H1 (cell line): ENCODE measurements at regions not wholly inside any gene's neighbourhood (a gene's known extent, or its start where the extent isn't known, plus 50 kb on each side); places are given as distances from the start of the nearest gene placed in this dataset.

Experiments used
- CTCF ChIA-PET: fragments of 300-600 bp; sonication (Branson Sonifier 250); formaldehyde crosslinking; loops from one replicate; lab custom pipeline; 2021; ENCODE audit not compliant: partially characterized antibody; lab: Charles Lee
- POLR2A ChIA-PET: fragments of 300-600 bp; sonication (Branson Sonifier 250); formaldehyde crosslinking; loops from one replicate; lab custom pipeline; 2021; ENCODE audit warnings: inconsistent platforms; ENCODE audit not compliant: partially characterized antibody; lab: Charles Lee
- DNase-seq, 2 experiments: peaks; one replicate each; pipeline versions ENCODE4 v3.0.0 to v3.0.0-alpha.2; 2010 to 2022; ENCODE audit warnings: low spot score in 2 of 2, low read depth in 1 of 2, mixed read lengths in 1 of 2
- FAIRE-seq: peaks from 2 replicates; lab custom pipeline; 2011; peaks lifted over from hg19 to GRCh38; lab: Jason Lieb, UNC
- H2AFZ ChIP-seq: 2 replicates; pipeline ENCODE4 v1.8.1; 2012; ENCODE audit warnings: low read length, inconsistent platforms
- H2AK5ac ChIP-seq: 2 replicates; pipeline ENCODE4 v1.6.1; 2013; ENCODE audit warnings: low read depth, low read length
- H2BK120ac ChIP-seq: replicated peaks from 2 replicates; pipeline ENCODE3; 2013; ENCODE audit warnings: low read depth, low read length, inconsistent platforms
- H2BK12ac ChIP-seq: 2 replicates; pipeline ENCODE4 v1.6.1; 2013; ENCODE audit warnings: low read depth, low read length
- H2BK15ac ChIP-seq: 2 replicates; pipeline ENCODE4 v1.6.1; 2013; ENCODE audit warnings: low read length
- H2BK20ac ChIP-seq: 2 replicates; pipeline ENCODE4 v1.6.1; 2013; ENCODE audit warnings: low read length
- H2BK5ac ChIP-seq: 2 replicates; pipeline ENCODE4 v1.6.1; 2013; ENCODE audit warnings: low read depth, low read length
- H3K14ac ChIP-seq: 2 replicates; pipeline ENCODE4 v1.6.1; 2013; ENCODE audit warnings: inconsistent platforms; ENCODE audit not compliant: insufficient read length
- H3K18ac ChIP-seq: 2 replicates; pipeline ENCODE4 v1.6.1; 2013; ENCODE audit warnings: low read length; ENCODE audit errors: extremely low read depth
- H3K23ac ChIP-seq: 2 replicates; pipeline ENCODE4 v1.6.1; 2013; ENCODE audit warnings: inconsistent platforms; ENCODE audit not compliant: insufficient read length
- H3K23me2 ChIP-seq: 2 replicates; pipeline ENCODE4 v1.6.1; 2013; ENCODE audit warnings: low read depth, low read length
- H3K27ac ChIP-seq: 2 replicates; pipeline ENCODE4 v1.6.1; 2011; ENCODE audit warnings: low read depth, low read length, inconsistent platforms
- H3K27me3 ChIP-seq, 4 experiments: replicated peaks in 1 of 4; 1 replicate in 1 of 4; 2 replicates in 3 of 4; pipeline versions ENCODE4 v1.6.1 to v1.8.1; 2011 to 2013; ENCODE audit warnings: low read length in 3 of 4, mild to moderate bottlenecking in 3 of 4, inconsistent platforms in 2 of 4, mixed read lengths in 2 of 4, moderate library complexity in 1 of 4; ENCODE audit not compliant: control insufficient read depth in 3 of 4, insufficient read depth in 3 of 4; ENCODE audit errors: extremely low read depth in 1 of 4
- H3K36me3 ChIP-seq, 4 experiments: 2 replicates each; pipeline versions ENCODE4 v1.6.1 to v1.8.1; 2011 to 2013; ENCODE audit warnings: mild to moderate bottlenecking in 4 of 4, low read length in 3 of 4, moderate library complexity in 2 of 4, control low read depth in 1 of 4, inconsistent platforms in 1 of 4; ENCODE audit not compliant: insufficient read depth in 4 of 4, control insufficient read depth in 2 of 4
- H3K4ac ChIP-seq: replicated peaks from 2 replicates; pipeline ENCODE3; 2013; ENCODE audit warnings: low read length, low read depth, mixed read lengths, inconsistent platforms; ENCODE audit not compliant: insufficient read length
- H3K4me1 ChIP-seq, 4 experiments: replicated peaks in 1 of 4; 1 replicate in 1 of 4; 2 replicates in 3 of 4; pipeline versions ENCODE4 v1.6.1 to v1.8.1; 2011 to 2013; ENCODE audit warnings: low read length in 3 of 4, inconsistent platforms in 2 of 4, mixed read lengths in 1 of 4; ENCODE audit not compliant: insufficient read depth in 4 of 4, control insufficient read depth in 3 of 4
- H3K4me2 ChIP-seq, 2 experiments: 2 replicates each; pipeline versions ENCODE4 v1.6.1 to v1.8.1; 2011 to 2013; ENCODE audit warnings: low read depth in 2 of 2, low read length in 2 of 2, control low read depth in 1 of 2, inconsistent platforms in 1 of 2, mild to moderate bottlenecking in 1 of 2; ENCODE audit not compliant: insufficient read depth in 1 of 2
- H3K4me3 ChIP-seq, 4 experiments: fragments of 200-600, 300-600 bp in 1 of 4; sonication (generic), shearing (Covaris generic), sonication (Bioruptor Twin) in 1 of 4; 2 replicates each; pipeline versions ENCODE4 v1.5.1 to v1.8.1; 2011 to 2016; ENCODE audit warnings: low read length in 4 of 4, low read depth in 3 of 4, control low read depth in 2 of 4, inconsistent platforms in 2 of 4, mild to moderate bottlenecking in 2 of 4, mixed read lengths in 1 of 4, moderate library complexity in 1 of 4; ENCODE audit not compliant: insufficient read depth in 2 of 4; ENCODE audit errors: extremely low read depth in 1 of 4
- H3K56ac ChIP-seq: replicated peaks from 2 replicates; pipeline ENCODE3; 2013; ENCODE audit warnings: low read depth, mild to moderate bottlenecking, mixed read lengths, low read length, inconsistent platforms; ENCODE audit not compliant: insufficient read length
- H3K79me1 ChIP-seq: 2 replicates; pipeline ENCODE4 v1.6.1; 2013; ENCODE audit warnings: low read depth, low read length, control low read depth
- H3K79me2 ChIP-seq, 2 experiments: 2 replicates each; pipeline versions ENCODE4 v1.6.1 to v1.8.1; 2012 to 2013; ENCODE audit warnings: low read length in 2 of 2, mild to moderate bottlenecking in 2 of 2, inconsistent platforms in 1 of 2; ENCODE audit not compliant: insufficient read depth in 2 of 2, control insufficient read depth in 1 of 2
- H3K9ac ChIP-seq, 4 experiments: replicated peaks in 1 of 4; 1 replicate in 1 of 4; 2 replicates in 3 of 4; pipeline versions ENCODE4 v1.6.1 to v1.8.1; 2011 to 2013; ENCODE audit warnings: low read depth in 3 of 4, low read length in 3 of 4, control low read depth in 2 of 4, mild to moderate bottlenecking in 2 of 4, moderate library complexity in 2 of 4, inconsistent platforms in 1 of 4; ENCODE audit errors: extremely low read depth in 1 of 4
- H3K9me3 ChIP-seq, 2 experiments: 2 replicates each; pipeline versions ENCODE4 v1.6.1 to v1.8.1; 2012 to 2013; ENCODE audit warnings: mild to moderate bottlenecking in 2 of 2, moderate library complexity in 2 of 2, control low read depth in 1 of 2, inconsistent platforms in 1 of 2, low read depth in 1 of 2, low read length in 1 of 2, mixed read lengths in 1 of 2; ENCODE audit not compliant: insufficient read depth in 2 of 2
- H4K20me1 ChIP-seq, 2 experiments: replicated peaks in 1 of 2; 2 replicates each; pipeline versions ENCODE3 to v1.8.1; 2011 to 2013; ENCODE audit warnings: inconsistent platforms in 2 of 2, low read length in 2 of 2, mild to moderate bottlenecking in 1 of 2; ENCODE audit not compliant: insufficient read depth in 2 of 2, control insufficient read depth in 1 of 2
- H4K5ac ChIP-seq: 2 replicates; pipeline ENCODE4 v1.6.1; 2013; ENCODE audit warnings: low read length, low read depth, mixed read lengths, inconsistent platforms; ENCODE audit not compliant: insufficient read length
- H4K8ac ChIP-seq: 2 replicates; pipeline ENCODE4 v1.8.0; 2013; ENCODE audit warnings: mild to moderate bottlenecking, moderate library complexity, low read length, inconsistent platforms; ENCODE audit not compliant: insufficient read depth; ENCODE audit errors: extremely low read depth
- H4K91ac ChIP-seq: replicated peaks from 2 replicates; pipeline ENCODE3; 2013; ENCODE audit warnings: low read length, mixed read lengths, inconsistent platforms; ENCODE audit not compliant: insufficient read length
- BACH1 ChIP-seq: IDR thresholded peaks from 2 replicates; pipeline ENCODE4 v1.6.1; 2012; ENCODE audit warnings: low read length, improper control_type of control experiment
- CHD2 ChIP-seq: IDR thresholded peaks from 2 replicates; pipeline ENCODE4 v1.6.1; 2012; ENCODE audit warnings: low read length, improper control_type of control experiment
- EP300 ChIP-seq, 2 experiments: IDR thresholded peaks; 1 replicate in 1 of 2; 2 replicates in 1 of 2; pipeline ENCODE4 v1.6.1; 2011 to 2012; ENCODE audit warnings: low read depth in 2 of 2, low read length in 2 of 2, mild to moderate bottlenecking in 2 of 2, borderline replicate concordance in 1 of 2, inconsistent platforms in 1 of 2, moderate library complexity in 1 of 2
- JUN ChIP-seq: IDR thresholded peaks from 2 replicates; pipeline ENCODE4 v1.6.1; 2011; ENCODE audit warnings: low read depth, mild to moderate bottlenecking, improper control_type of control experiment, low read length
- POLR2A ChIP-seq, 2 experiments: IDR thresholded peaks; 1 replicate in 1 of 2; 2 replicates in 1 of 2; pipeline ENCODE4 v1.6.1; 2011; ENCODE audit warnings: low read depth in 2 of 2, low read length in 2 of 2, mild to moderate bottlenecking in 2 of 2; ENCODE audit errors: control extremely low read depth in 1 of 2
- RFX5 ChIP-seq: IDR thresholded peaks from 2 replicates; pipeline ENCODE4 v1.6.1; 2011; ENCODE audit warnings: low read depth, low read length, improper control_type of control experiment, borderline replicate concordance
- SIRT6 ChIP-seq: IDR thresholded peaks from one replicate; pipeline ENCODE4 v1.7.1; 2012; ENCODE audit warnings: low read length, inconsistent platforms
- TBP ChIP-seq: IDR thresholded peaks from 2 replicates; pipeline ENCODE4 v1.6.1; 2011; ENCODE audit warnings: low read depth, low read length, improper control_type of control experiment
- WGBS, 2 experiments: shearing (Covaris generic) in 1 of 2; methylation state at CpG; one replicate each; pipeline versions ENCODE4 v1.1.6 to v1.1.7; 2013 to 2015; ENCODE audit warnings: low lambda C conversion rate in 2 of 2, mixed read lengths in 2 of 2, inconsistent platforms in 1 of 2, low coverage in 1 of 2, missing lambda C conversion rate in 1 of 2; ENCODE audit not compliant: insufficient replicate concordance in 2 of 2, insufficient coverage in 1 of 2, insufficient read length in 1 of 2; ENCODE audit errors: extremely low coverage in 1 of 2, missing lambda C conversion rate in 1 of 2; 5-methylcytosine and 5-hydroxymethylcytosine counted together

GRCh38 chr20:22805996-22806395, 221.6 kb upstream of the FOXA2 start:
- Histone ChIP-seq H3K79me1 (no peaks in the 10 kb centered on the region), H4K5ac (no peak overlapping the region), H3K36me3 (no peaks in the 10 kb centered on the region), H3K4me1 (peaks cover 0 to 8% (median under 1%) of the 10 kb centered on the region in 4 experiments; a peak in 1 of 7 replicates), H2BK20ac (no peak overlapping the region), H4K91ac (no peak overlapping the region), H3K4me3 (no peak overlapping the region), H2AFZ (no peak overlapping the region), H3K4ac (no peak overlapping the region), H2BK120ac (no peak overlapping the region), H3K79me2 (no peaks in the 10 kb centered on the region), H3K9me3 (peaks cover 0 to 4% of the 10 kb centered on the region in 2 experiments; a peak in 2 of 4 replicates), H3K9ac (no peak overlapping the region), H3K23ac (no peak overlapping the region), H2AK5ac (no peak overlapping the region), H4K8ac (no peak overlapping the region), H3K4me2 (no peak overlapping the region), H3K14ac (no peak overlapping the region), H3K18ac (no peak overlapping the region), H3K27me3 (no peaks in the 10 kb centered on the region), H2BK12ac (no peak overlapping the region), H2BK15ac (no peak overlapping the region), H3K23me2 (no peaks in the 10 kb centered on the region), H3K27ac (no peak overlapping the region), H4K20me1 (no peaks in the 10 kb centered on the region), H3K56ac (no peak overlapping the region), H2BK5ac (no peak overlapping the region)
- ChIA-PET CTCF (no interaction called here), POLR2A (no interaction called here)
- DNase-seq (no peak), FAIRE-seq (no peak)
- WGBS, 2 experiments = 96% methylated on average over 3 of the region's 3 CpGs; no CpG with 5 or more reads in 1 of the 2 experiments
- no peak for TF ChIP-seq EP300 (IDR thresholded peaks at IDR 0.05; ENCODE audit: borderline replicate concordance in 1 of 2, low read depth in 2 of 2, low read length in 2 of 2)
- TF ChIP-seq RFX5 = no peak
- no peak for TF ChIP-seq JUN
- no peak for TF ChIP-seq SIRT6
- no peak for TF ChIP-seq BACH1
- no peak for TF ChIP-seq POLR2A (IDR thresholded peaks at IDR 0.05; ENCODE audit: control extremely low read depth in 1 of 2, low read depth in 2 of 2, low read length in 2 of 2)
- TF ChIP-seq CHD2 = no peak
- TF ChIP-seq TBP = no peak
